Pons (tissue), 1 donor: ENCODE measurements at regions not wholly inside any gene's neighbourhood (a gene's known extent, or its start where the extent isn't known, plus 50 kb on each side); places are given as distances from the start of the nearest gene placed in this dataset.
"Not testable (repeated sequence)": the region's sequence is repeated elsewhere in the genome, so short reads cannot be mapped to it uniquely, and the experiment has no call there.

Experiments used
- DNase-seq: peaks from one replicate; pipeline ENCODE4 v3.0.0-alpha.2; 2016; ENCODE audit warnings: low spot score

- DNase-seq, result not testable (repeated sequence)
Observed at GRCh38 chr16:26508946-26509345, 557.8 kb upstream of the C16orf82 start.

- no peak for DNase-seq
Observed at GRCh38 chr16:26510924-26511323, 555.8 kb upstream of the C16orf82 start.

- DNase-seq, result no peak
Observed at GRCh38 chr16:26511463-26511862, 555.3 kb upstream of the C16orf82 start.

- DNase-seq, result no peak
Observed at GRCh38 chr16:26521626-26522025, 545.1 kb upstream of the C16orf82 start.

- DNase-seq, result no peak
Observed at GRCh38 chr16:26524281-26524680, 542.4 kb upstream of the C16orf82 start.

- no peak for DNase-seq
Observed at GRCh38 chr16:26524846-26525245, 541.9 kb upstream of the C16orf82 start.

GRCh38 chr16:26525856-26526255, 540.9 kb upstream of the C16orf82 start:
- DNase-seq, result no peak

- DNase-seq, result no peak
Observed at GRCh38 chr16:26526633-26527032, 540.1 kb upstream of the C16orf82 start.

- DNase-seq, result no peak
Observed at GRCh38 chr16:26530584-26531289, 536.0 kb upstream of the C16orf82 start.

- no peak for DNase-seq
Observed at GRCh38 chr16:26531290-26531730, 535.4 kb upstream of the C16orf82 start.

- peak; percentile 89 for DNase-seq
Observed at GRCh38 chr16:26532456-26532855, 534.3 kb upstream of the C16orf82 start.

GRCh38 chr16:26542198-26542597, 524.5 kb upstream of the C16orf82 start:
- DNase-seq, result no peak

GRCh38 chr16:26546573-26546972, 520.2 kb upstream of the C16orf82 start:
- no peak for DNase-seq

GRCh38 chr16:26547681-26548080, 519.0 kb upstream of the C16orf82 start:
- DNase-seq, result no peak

- DNase-seq, result no peak
Observed at GRCh38 chr16:26550111-26550610, 516.6 kb upstream of the C16orf82 start.

- DNase-seq, result no peak
Observed at GRCh38 chr16:26554030-26554429, 512.7 kb upstream of the C16orf82 start.

- no peak for DNase-seq
Observed at GRCh38 chr16:26561303-26561702, 505.4 kb upstream of the C16orf82 start.

- no peak for DNase-seq
Observed at GRCh38 chr16:26563018-26563417, 503.7 kb upstream of the C16orf82 start.

- no peak for DNase-seq
Observed at GRCh38 chr16:26567356-26567755, 499.4 kb upstream of the C16orf82 start.

GRCh38 chr16:26569793-26570192, 496.9 kb upstream of the C16orf82 start:
- peak; percentile 62 for DNase-seq

GRCh38 chr16:26578748-26579147, 488.0 kb upstream of the C16orf82 start:
- no peak for DNase-seq

- no peak for DNase-seq
Observed at GRCh38 chr16:26583803-26584202, 482.9 kb upstream of the C16orf82 start.

GRCh38 chr16:26593700-26594099, 473.0 kb upstream of the C16orf82 start:
- DNase-seq, result no peak

- DNase-seq, result no peak
Observed at GRCh38 chr16:26594666-26595065, 472.1 kb upstream of the C16orf82 start.
